Left renal pelvis (tissue), 4 donors: ENCODE measurements at regions not wholly inside any gene's neighbourhood (a gene's known extent, or its start where the extent isn't known, plus 50 kb on each side); places are given as distances from the start of the nearest gene placed in this dataset.
"Not testable (repeated sequence)": the region's sequence is repeated elsewhere in the genome, so short reads cannot be mapped to it uniquely, and the experiment has no call there.

Experiments
- DNase-seq, 4 donors: peaks; one replicate each; pipeline ENCODE4 v3.0.0-alpha.2; 2013; ENCODE audit warnings: low read depth in 4 of 4, low spot score in 3 of 4

DNA sequence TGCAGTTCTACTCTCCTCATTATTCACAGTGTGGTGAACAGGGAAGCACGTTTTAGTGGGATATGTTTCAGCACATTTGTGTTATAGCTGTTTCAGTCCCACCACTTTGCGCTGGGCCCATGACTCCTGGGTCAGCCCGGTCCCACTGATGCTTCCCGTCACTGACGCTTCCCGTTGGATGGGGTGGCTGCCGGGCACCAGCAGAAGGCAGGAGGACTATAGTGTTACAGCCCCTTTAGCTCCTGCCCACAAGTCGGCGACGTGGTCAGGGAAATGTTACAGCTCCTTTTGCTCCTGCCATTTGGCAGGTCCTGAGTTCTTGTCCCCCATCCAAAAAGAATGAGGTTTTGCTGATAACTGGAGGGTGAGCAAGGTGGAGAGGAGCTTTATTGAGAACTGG, 732.2 kb downstream of the NR4A2 start:
- DNase-seq = no peak

GRCh38 chr2:155599834-155600233, 732.7 kb downstream of the NR4A2 start:
- no peak for DNase-seq

DNA sequence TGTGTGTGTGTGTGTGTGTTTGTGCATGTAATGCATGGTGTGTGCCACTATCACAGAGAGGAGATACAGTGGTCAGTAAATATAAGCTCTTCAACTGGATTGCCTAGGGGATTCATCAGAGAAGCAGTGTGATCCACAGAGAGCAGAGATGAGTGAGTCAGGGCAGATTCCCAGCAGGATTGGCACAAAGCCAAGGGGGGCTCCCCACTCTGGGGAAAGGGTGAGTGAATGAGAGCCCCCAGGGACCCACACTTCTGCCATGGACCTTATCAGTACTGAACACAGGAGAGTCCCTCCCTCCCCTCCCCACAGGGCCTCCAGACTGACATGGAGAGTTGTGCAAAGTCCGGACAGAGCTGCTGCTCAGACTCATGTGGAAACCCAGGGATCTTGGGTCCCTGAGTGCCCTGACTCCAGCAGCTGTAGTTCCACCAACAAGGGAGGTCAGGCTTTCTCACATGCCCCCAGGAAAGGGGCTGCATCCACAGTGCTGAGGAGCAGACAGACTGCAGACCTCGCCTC, 748.8 kb downstream of the NR4A2 start:
- no peak for DNase-seq

DNA sequence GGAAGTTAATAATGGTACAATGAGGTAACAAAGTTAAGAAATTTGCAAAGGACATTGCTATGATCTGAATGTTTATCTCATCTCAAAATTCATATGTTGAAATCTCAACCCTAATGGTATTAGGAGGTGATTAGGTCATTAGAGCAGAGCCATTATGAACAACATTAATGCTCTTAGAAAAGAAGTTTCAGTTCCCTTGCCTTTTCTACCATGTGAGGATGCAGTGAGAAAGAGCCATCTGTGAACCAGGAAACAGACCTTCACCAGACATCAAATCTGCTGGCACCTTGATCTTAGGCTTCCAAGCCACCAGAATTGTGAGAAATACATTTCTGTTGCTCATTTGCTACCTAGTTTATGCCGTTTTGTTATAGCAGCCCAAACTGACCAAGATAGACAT, 757.6 kb downstream of the NR4A2 start:
- no peak for DNase-seq

DNA sequence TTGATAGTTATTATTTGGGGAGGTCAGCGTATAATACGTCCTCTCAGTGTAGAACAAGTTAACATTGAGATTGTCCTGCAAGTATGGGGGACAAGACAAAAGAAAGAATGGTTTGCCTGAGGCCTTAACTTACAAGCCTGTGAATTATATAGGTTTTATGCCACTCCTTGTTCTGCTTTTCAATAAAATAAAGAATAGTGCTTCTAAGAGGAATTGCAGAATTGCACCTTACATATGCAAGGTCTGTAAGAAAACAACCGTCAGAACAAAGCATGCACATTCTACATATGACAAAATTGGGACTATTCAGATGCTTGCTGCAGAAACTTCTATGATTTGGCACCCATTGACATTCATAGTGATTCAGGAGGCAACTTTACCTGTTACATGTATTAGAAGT, 785.0 kb downstream of the NR4A2 start:
- no peak for DNase-seq

- DNase-seq = no peak
Observed at GRCh38 chr2:155546721-155547555, 785.6 kb downstream of the NR4A2 start.

DNA sequence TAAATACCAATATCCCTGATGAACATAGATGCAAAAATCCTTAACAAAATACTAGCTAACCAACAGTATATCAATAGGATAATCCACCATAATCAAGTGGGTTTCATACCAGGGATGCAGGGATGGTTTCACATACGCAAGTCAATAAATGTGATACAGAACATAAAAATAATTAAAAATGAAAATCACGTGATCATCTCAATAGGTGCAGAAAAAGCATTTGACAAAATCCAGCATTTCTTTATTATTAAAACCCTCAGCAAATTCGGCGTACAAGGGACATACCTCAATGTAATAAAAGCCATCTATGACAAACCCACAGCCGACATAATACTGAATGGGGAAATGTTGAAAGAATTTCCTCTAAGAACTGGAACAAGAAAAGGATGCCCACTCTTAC, 793.5 kb downstream of the NR4A2 start:
- not testable (repeated sequence) for DNase-seq

- DNase-seq = no peak
Observed at GRCh38 chr2:155528034-155528433, 804.5 kb downstream of the NR4A2 start.

GRCh38 chr2:155525199-155525598, 807.3 kb downstream of the NR4A2 start:
- no peak for DNase-seq

DNA sequence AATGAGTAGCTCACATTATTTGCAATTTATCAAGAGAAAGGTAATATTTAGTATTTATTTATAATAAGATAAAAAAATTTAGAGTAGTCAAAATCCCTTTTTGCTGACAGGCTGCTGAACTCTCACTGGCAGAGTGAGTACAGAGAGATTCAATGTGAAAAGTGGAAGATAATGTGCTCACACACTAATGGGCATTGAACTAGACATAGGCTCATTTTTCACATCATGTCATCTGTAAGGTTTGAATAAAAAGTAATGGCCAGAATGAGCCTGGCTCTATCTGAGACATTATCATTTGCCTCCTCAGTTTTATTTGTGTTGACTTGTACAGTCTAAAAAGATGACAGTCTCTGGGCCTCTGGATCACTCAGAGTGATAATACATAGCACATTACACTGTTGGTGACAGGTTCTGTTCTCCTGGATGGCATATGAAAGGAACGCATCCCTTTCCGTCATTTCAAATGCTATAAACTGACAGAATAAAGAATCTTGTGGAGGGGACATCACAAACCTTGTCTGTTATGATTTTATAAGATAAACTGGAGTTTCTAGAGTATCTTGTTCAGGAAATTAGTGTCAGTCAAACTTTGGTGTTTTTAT, 812.9 kb downstream of the NR4A2 start:
- DNase-seq = no peak

- no peak for DNase-seq
Observed at GRCh38 chr2:155518094-155518493, 814.4 kb downstream of the NR4A2 start.

DNA sequence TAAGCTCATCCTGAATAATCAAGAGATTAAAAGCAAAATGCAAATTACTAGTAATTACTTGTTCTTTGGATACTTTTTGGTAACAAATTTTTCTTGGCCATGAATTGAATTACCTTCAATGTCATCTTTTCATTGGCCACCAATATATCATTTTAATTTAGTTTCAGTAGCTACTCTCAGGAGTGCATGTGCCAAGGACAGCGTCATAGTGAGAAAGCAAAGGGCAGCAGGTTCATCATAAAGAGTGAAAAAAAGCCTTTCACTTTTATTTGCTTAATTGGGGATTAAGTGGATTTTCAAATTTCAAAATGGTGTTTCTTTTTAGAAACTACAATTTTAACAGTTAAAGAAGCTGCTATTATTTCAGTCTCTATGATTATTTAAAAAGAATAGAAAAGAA, 815.2 kb downstream of the NR4A2 start:
- DNase-seq = no peak

- DNase-seq = no peak
Observed at GRCh38 chr2:155513248-155513647, 814.8 kb downstream of the KCNJ3 start.

DNA sequence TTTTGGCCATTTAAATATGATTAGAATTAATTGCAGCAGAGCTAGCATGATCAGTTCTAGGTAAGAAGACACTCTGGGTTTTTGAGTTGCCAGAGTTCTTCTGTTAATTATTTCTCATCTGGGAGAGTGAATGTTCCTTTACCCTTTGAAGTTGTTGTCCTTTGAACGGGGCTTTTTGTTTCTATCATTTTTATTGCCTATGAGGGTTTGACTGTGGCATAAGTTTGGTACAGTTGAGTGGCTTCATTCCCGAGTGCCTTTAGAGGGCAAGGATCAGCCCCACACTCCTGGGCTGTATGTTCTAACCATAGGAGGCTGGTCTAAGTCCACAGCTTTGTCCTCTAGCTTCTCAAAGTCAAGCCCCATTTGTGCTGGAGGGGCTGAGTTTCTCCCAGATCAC, 804.3 kb downstream of the KCNJ3 start:
- no peak for DNase-seq

GRCh38 chr2:155498106-155498505, 799.6 kb downstream of the KCNJ3 start:
- no peak for DNase-seq

DNA sequence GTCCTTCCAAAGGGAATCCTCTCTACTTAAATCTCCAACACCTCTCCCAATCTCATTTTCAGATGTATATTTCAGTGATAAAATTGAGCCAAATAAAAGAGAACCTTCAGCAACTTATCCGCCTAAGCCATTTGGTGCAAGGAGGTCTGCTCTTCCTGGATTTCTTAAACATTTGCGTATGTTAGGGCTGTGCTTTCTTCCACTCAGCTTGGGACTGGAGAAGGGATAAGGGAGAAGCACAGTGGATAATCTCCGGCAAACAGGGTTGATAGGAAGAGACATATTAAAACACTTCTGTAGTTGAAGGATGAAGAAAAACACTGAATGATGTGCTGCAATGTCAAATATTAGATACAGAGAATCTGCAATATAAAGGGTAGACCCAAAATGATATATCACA, 796.2 kb downstream of the KCNJ3 start:
- no peak for DNase-seq

DNA sequence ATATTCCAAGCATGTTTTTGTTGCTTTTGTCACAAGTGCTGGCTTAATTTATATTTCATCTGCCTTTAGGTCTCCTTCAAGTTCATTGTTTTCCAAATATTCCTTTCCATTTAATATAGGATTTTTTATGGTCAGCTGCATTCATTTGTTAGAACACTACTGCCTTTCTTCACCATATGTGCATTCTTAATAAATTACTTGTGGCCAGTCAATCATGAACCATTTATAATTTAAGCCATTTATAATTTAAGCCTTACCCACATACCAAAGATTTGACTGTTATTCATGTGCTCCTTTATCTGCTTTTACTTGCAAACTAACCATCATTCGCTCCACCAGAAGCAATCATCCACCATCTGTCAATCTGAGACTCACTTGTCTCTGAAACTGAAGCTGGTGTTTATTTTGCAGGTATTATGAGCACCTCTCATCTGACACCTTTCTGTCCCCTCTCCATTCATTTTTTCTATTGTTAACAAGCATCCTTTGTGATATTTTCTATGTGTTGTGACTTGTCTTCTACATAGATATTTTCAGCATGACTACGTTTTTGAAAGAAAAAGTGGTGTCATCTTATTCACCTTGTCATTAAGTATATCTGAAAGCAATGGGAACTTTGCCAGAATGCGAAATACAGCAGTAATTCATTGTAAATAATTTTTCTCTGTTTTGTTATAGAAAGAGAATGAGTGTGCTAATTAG, 786.8 kb downstream of the KCNJ3 start:
- DNase-seq = no peak

DNA sequence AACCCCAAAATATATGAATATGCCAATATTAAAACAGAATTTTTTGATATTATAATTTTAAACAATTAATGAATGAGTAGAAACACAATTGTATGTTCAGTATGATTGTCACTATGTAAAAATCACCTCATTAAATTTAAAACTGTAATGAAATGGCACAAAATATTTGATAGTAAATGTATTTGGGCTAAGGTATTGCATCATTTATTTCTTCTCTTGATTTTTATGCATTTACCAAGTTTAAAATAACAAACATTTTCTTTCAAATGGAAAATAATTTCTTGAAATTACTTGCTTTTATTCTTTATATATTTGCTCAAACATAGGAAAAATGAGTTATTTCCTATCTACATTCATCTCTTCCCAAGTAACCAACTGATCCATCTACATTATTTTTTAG, 782.6 kb downstream of the KCNJ3 start:
- DNase-seq = no peak

GRCh38 chr2:155472018-155472417, 773.5 kb downstream of the KCNJ3 start:
- not testable (repeated sequence) for DNase-seq

GRCh38 chr2:155456222-155456621, 757.7 kb downstream of the KCNJ3 start:
- no peak for DNase-seq

GRCh38 chr2:155442755-155443372, 744.4 kb downstream of the KCNJ3 start:
- DNase-seq = no peak
